ENCODE measurements at regions not wholly inside any gene's neighbourhood (a gene's known extent, or its start where the extent isn't known, plus 50 kb on each side); places are given as distances from the start of the nearest gene placed in this dataset.

DNA sequence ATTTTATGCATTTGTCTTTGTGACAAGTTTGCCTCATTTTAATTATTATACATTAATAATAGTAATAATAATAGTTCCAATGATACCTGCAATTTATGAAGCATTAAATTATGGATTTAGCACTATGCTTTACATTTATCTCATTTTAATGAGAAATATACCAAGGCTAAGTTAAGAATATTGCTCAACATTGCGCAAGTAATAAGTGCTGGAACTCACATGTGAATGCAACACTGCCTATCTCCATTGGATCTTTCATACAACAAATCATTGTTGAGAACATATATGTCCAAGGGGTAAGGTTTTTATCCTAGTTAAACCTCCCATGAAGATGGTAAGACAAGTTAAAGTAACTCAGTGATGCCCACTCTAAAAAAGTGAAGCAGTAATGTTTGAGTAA is 703.7 kb upstream of the SOX9 start:
- H3K4me3 ChIP-seq (ENCODE audit: extremely low read depth in 1 of 4, insufficient read depth in 2 of 4, low read depth in 3 of 4, low read length in 4 of 4): no peak overlapping the region
- no peak overlapping the region for H3K27ac ChIP-seq (ENCODE audit: low read depth, low read length)
- no peak overlapping the region for H4K8ac ChIP-seq (ENCODE audit: extremely low read depth, insufficient read depth, low read length)
- H3K23ac ChIP-seq (ENCODE audit: insufficient read length): no peak overlapping the region
- no peak overlapping the region for H2BK20ac ChIP-seq (ENCODE audit: low read length)
- H3K56ac ChIP-seq (replicated peaks; ENCODE audit: insufficient read length, low read depth, low read length): no peak overlapping the region
- H3K9me3 ChIP-seq (ENCODE audit: insufficient read depth in 2 of 2, low read depth in 1 of 2, low read length in 1 of 2): peaks cover 16 to 17% of the 10 kb centered on the region in 2 experiments
- H3K79me2 ChIP-seq (ENCODE audit: control insufficient read depth in 1 of 2, insufficient read depth in 2 of 2, low read length in 2 of 2): no peaks in the 10 kb centered on the region
- no peak overlapping the region for H2BK120ac ChIP-seq (replicated peaks; ENCODE audit: low read depth, low read length)
- H3K4ac ChIP-seq (replicated peaks; ENCODE audit: insufficient read length, low read depth, low read length): no peak overlapping the region
- H3K9ac ChIP-seq (replicated peaks in 1 of 4; ENCODE audit: extremely low read depth in 1 of 4, low read depth in 3 of 4, low read length in 3 of 4): no peak overlapping the region
- 91% methylated on average over 1 of the region's 1 CpG; no CpG with 5 or more reads in 1 of the 2 experiments for WGBS, 2 experiments (ENCODE audit: extremely low coverage in 1 of 2, insufficient coverage in 1 of 2, insufficient read length in 1 of 2, insufficient replicate concordance in 2 of 2, low coverage in 1 of 2, low lambda C conversion rate in 2 of 2, missing lambda C conversion rate in 1 of 2)
- ChIA-PET POLR2A (ENCODE audit: partially characterized antibody) (no interaction called here), CTCF (ENCODE audit: partially characterized antibody) (interaction anchor here (2.8 kb wide), 1 partner anchor 14 kb away, joined by 9 read pairs; no protein-coding TSS in a partner anchor)
- H2AFZ ChIP-seq (ENCODE audit: low read length): no peak overlapping the region
- H3K18ac ChIP-seq (ENCODE audit: extremely low read depth, low read length): no peak overlapping the region
- no peak overlapping the region for H2BK5ac ChIP-seq (ENCODE audit: low read depth, low read length)
- H3K79me1 ChIP-seq (ENCODE audit: low read depth, low read length): no peaks in the 10 kb centered on the region
- H3K4me1 ChIP-seq (replicated peaks in 1 of 4; ENCODE audit: control insufficient read depth in 3 of 4, insufficient read depth in 4 of 4, low read length in 3 of 4): no peaks in the 10 kb centered on the region
- H4K20me1 ChIP-seq (replicated peaks in 1 of 2; ENCODE audit: control insufficient read depth in 1 of 2, insufficient read depth in 2 of 2, low read length in 2 of 2): no peaks in the 10 kb centered on the region
- no peaks in the 10 kb centered on the region for H3K36me3 ChIP-seq (ENCODE audit: control insufficient read depth in 2 of 4, insufficient read depth in 4 of 4, low read length in 3 of 4)
- H2BK12ac ChIP-seq (ENCODE audit: low read depth, low read length): no peak overlapping the region
- no peak overlapping the region for H2AK5ac ChIP-seq (ENCODE audit: low read depth, low read length)
- H2BK15ac ChIP-seq (ENCODE audit: low read length): no peak overlapping the region
- DNase-seq (ENCODE audit: low read depth in 1 of 2, low spot score in 2 of 2): no peak
- H3K27me3 ChIP-seq (replicated peaks in 1 of 4; ENCODE audit: control insufficient read depth in 3 of 4, extremely low read depth in 1 of 4, insufficient read depth in 3 of 4, low read length in 3 of 4): no peaks in the 10 kb centered on the region
- H3K23me2 ChIP-seq (ENCODE audit: low read depth, low read length): no peaks in the 10 kb centered on the region
- no peak overlapping the region for H4K5ac ChIP-seq (ENCODE audit: insufficient read length, low read depth, low read length)
- FAIRE-seq: no peak
- no peak for TF ChIP-seq SP4 (IDR thresholded peaks at IDR 0.05; ENCODE audit: low read length)
- no peak for TF ChIP-seq E2F6 (IDR thresholded peaks at IDR 0.05)
- no peak for TF ChIP-seq RXRA (IDR thresholded peaks at IDR 0.05; ENCODE audit: insufficient read depth, low read depth, low read length)
- no peak overlapping the region for H4K91ac ChIP-seq (replicated peaks; ENCODE audit: insufficient read length, low read length)
- H3K4me2 ChIP-seq (ENCODE audit: insufficient read depth in 1 of 2, low read depth in 2 of 2, low read length in 2 of 2): no peak overlapping the region
- no peak overlapping the region for H3K14ac ChIP-seq (ENCODE audit: insufficient read length)
